ENCODE measurements at regions not wholly inside any gene's neighbourhood (a gene's known extent, or its start where the extent isn't known, plus 50 kb on each side); places are given as distances from the start of the nearest gene placed in this dataset.

- no peak for TF ChIP-seq POLR2A (IDR thresholded peaks at IDR 0.05)
- TF ChIP-seq, protein P1, sequence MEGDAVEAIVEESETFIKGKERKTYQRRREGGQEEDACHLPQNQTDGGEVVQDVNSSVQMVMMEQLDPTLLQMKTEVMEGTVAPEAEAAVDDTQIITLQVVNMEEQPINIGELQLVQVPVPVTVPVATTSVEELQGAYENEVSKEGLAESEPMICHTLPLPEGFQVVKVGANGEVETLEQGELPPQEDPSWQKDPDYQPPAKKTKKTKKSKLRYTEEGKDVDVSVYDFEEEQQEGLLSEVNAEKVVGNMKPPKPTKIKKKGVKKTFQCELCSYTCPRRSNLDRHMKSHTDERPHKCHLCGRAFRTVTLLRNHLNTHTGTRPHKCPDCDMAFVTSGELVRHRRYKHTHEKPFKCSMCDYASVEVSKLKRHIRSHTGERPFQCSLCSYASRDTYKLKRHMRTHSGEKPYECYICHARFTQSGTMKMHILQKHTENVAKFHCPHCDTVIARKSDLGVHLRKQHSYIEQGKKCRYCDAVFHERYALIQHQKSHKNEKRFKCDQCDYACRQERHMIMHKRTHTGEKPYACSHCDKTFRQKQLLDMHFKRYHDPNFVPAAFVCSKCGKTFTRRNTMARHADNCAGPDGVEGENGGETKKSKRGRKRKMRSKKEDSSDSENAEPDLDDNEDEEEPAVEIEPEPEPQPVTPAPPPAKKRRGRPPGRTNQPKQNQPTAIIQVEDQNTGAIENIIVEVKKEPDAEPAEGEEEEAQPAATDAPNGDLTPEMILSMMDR (IDR thresholded peaks at IDR 0.05) = no peak
These were observed 435.3 kb upstream of the KCNMB2 start for GRCh38 chr3:178100908-178101307.

GRCh38 chr3:178103140-178103539, 433.1 kb upstream of the KCNMB2 start:
- H3K36me3 ChIP-seq (replicated peaks in 1 of 2) = no peaks in the 10 kb centered on the region
- no peak overlapping the region for H3K4me3 ChIP-seq
- WGBS, 4 donors = 75 to 97% (median 93%) methylated on average over 2 of the region's 2 CpGs
- H3K27me3 ChIP-seq = no peaks in the 10 kb centered on the region
- no peaks in the 10 kb centered on the region for H3K4me1 ChIP-seq (replicated peaks in 1 of 2)
- TF ChIP-seq POLR2A (IDR thresholded peaks at IDR 0.05) = no peak
- TF ChIP-seq, protein P1 (IDR thresholded peaks at IDR 0.05) = no peak
- H3K27ac ChIP-seq = no peak overlapping the region
- no peaks in the 10 kb centered on the region for H3K9me3 ChIP-seq (replicated peaks in 1 of 3)
- DNase-seq = no peak
- intact Hi-C loops (cut with DNase I) = no loop called here

More at GRCh38 chr3:178100908-178101307, 435.3 kb upstream of the KCNMB2 start:
- no peak overlapping the region for H3K4me3 ChIP-seq
- no peaks in the 10 kb centered on the region for H3K27me3 ChIP-seq
- no peak for DNase-seq
- no peak overlapping the region for H3K27ac ChIP-seq
- no peaks in the 10 kb centered on the region for H3K9me3 ChIP-seq (replicated peaks in 1 of 3)
- peaks cover 0 to 4% of the 10 kb centered on the region in 2 donors for H3K4me1 ChIP-seq (replicated peaks in 1 of 2)
- no peaks in the 10 kb centered on the region for H3K36me3 ChIP-seq (replicated peaks in 1 of 2)
- intact Hi-C loops (cut with DNase I) = no loop called here

- no peaks in the 10 kb centered on the region for H3K4me1 ChIP-seq (replicated peaks in 1 of 2)
- WGBS, 4 donors = 80 to 93% (median 85%) methylated on average over 2 of the region's 2 CpGs
- intact Hi-C loops (cut with DNase I) = no loop called here
- no peaks in the 10 kb centered on the region for H3K36me3 ChIP-seq (replicated peaks in 1 of 2)
- no peaks in the 10 kb centered on the region for H3K9me3 ChIP-seq (replicated peaks in 1 of 3)
- H3K27ac ChIP-seq = no peak overlapping the region
- H3K27me3 ChIP-seq = no peaks in the 10 kb centered on the region
- no peak for TF ChIP-seq POLR2A (IDR thresholded peaks at IDR 0.05)
- TF ChIP-seq, protein P1 (IDR thresholded peaks at IDR 0.05) = no peak
- no peak for DNase-seq
- H3K4me3 ChIP-seq = no peak overlapping the region
These were observed 428.4 kb upstream of the KCNMB2 start for GRCh38 chr3:178107804-178108203.

DNA sequence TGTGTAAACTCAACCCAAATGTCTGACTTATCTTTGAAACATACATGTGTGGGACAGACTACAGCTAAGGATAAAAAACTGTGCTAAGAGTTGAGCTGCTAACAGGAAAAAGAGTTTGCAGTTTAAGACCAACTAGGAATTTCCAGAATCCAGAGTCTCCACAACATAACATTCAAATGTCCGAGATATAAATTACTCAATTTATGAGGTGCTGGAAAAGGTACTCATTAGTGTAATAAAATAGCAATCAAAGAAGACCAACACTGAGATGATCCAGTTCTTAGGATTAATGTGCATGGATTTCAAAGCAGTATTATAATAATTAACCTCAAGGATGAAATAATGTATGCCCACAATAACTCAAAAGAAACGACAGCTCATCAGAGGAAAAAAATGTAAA, 426.5 kb upstream of the KCNMB2 start:
- Histone ChIP-seq H3K9me3 (replicated peaks in 1 of 3) (no peaks in the 10 kb centered on the region), H3K4me3 (no peak overlapping the region), H3K36me3 (replicated peaks in 1 of 2) (no peaks in the 10 kb centered on the region), H3K27me3 (no peaks in the 10 kb centered on the region), H3K27ac (no peak overlapping the region), H3K4me1 (replicated peaks in 1 of 2) (no peaks in the 10 kb centered on the region)
- DNase-seq = no peak
- TF ChIP-seq, protein P1 (IDR thresholded peaks at IDR 0.05) = no peak
- no peak for TF ChIP-seq POLR2A (IDR thresholded peaks at IDR 0.05)
- intact Hi-C loops (cut with DNase I) = no loop called here
- 77 to 84% (median 80%) methylated on average over 2 of the region's 2 CpGs for whole genome bisulfite sequencing, 4 donors

All from adrenal gland (tissue), 9 donors.